SH-SY5Y (cell line): ENCODE measurements at regions not wholly inside any gene's neighbourhood (a gene's known extent, or its start where the extent isn't known, plus 50 kb on each side); places are given as distances from the start of the nearest gene placed in this dataset.

Source experiments
- GATA2 ChIP-seq: IDR thresholded peaks from 2 replicates; pipeline ENCODE4 v1.6.1; 2011; ENCODE audit warnings: mild to moderate bottlenecking, low read depth, low read length
- GATA3 ChIP-seq: IDR thresholded peaks from 2 replicates; pipeline ENCODE4 v1.6.1; 2011; ENCODE audit warnings: low read depth, mild to moderate bottlenecking, low read length, moderate library complexity

DNA sequence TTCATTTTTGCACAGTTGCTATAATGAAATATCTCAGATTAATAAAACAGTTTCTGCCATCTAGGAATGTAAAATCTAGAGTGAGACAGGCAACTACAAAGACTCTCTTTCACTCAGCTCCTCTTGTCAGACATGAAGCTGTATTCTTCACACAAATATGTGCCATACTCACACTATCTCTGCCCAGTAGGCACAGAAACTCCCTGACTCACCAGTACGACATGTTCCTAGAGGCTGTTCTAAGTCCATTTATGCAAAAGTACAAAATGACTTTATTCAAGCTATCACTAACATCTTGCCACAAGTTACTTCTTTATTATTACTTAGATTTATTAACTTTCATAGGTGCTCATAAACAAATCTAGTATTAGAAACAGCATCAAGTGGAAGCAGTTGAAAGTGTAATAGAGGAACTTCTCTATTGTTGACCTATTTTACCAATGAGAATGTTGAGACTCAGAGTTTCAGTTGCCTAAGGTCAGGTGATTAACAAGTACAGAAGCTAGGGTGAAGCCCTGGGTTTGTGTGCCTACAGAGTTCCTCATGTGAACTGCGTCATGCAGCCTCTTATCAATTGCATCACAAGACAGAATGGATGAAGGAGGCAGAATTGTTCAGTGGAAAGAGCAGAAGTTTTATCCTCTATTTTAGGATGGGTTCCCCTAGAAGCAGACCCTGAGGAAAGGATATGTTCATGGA is 98.9 kb downstream of the RGS2 start:
- TF ChIP-seq GATA2 (no peak), GATA3 (no peak)
